IMR-90 (cell line): ENCODE measurements at regions not wholly inside any gene's neighbourhood (a gene's known extent, or its start where the extent isn't known, plus 50 kb on each side); places are given as distances from the start of the nearest gene placed in this dataset.

Experiments
- ATAC-seq: fragments of 200-7000 bp; cut with Tn5 transposase; 2 replicates; pipeline ENCODE4 v1.9.1; 2020; ENCODE audit warnings: low read depth, mild to moderate bottlenecking, moderate library complexity
- BruUV-seq: library from RNA; stranded (reverse); fragments of 400-500 nt; replicated peaks from 2 replicates; lab custom pipeline; 2021; lab: Mats Ljungman, UMichigan
- CTCF ChIA-PET: fragments of 300-600 bp; formaldehyde crosslinking; extraction: SDS; loops from one replicate; lab custom pipeline; 2021; ENCODE audit warnings: antibody characterized with exemption; lab: Yijun Ruan, JAX
- POLR2A ChIA-PET: fragments of 300-600 bp; sonication (Branson Sonifier 250); formaldehyde crosslinking; loops from one replicate; lab custom pipeline; 2022; ENCODE audit warnings: antibody characterized with exemption; ENCODE audit not compliant: unreplicated experiment; lab: Charles Lee
- DNase-seq: peaks from one replicate; pipeline ENCODE4 v3.0.0; 2013
- H2AFZ ChIP-seq: replicated peaks from 2 replicates; pipeline ENCODE3; 2013; ENCODE audit warnings: low read length, mild to moderate bottlenecking; ENCODE audit not compliant: poor library complexity
- H2AK5ac ChIP-seq: 2 replicates; pipeline ENCODE4 v1.6.1; 2013; ENCODE audit warnings: low read depth, low read length, inconsistent platforms
- H2AK9ac ChIP-seq: replicated peaks from 2 replicates; pipeline ENCODE3; 2013; ENCODE audit warnings: mild to moderate bottlenecking, low read depth, low read length, moderate library complexity; ENCODE audit not compliant: poor library complexity
- H2BK120ac ChIP-seq: 2 replicates; pipeline ENCODE4 v1.6.1; 2013; ENCODE audit warnings: low read depth, low read length, inconsistent platforms
- H2BK15ac ChIP-seq: 3 replicates; pipeline ENCODE4 v1.6.1; 2013; ENCODE audit warnings: low read depth, low read length, inconsistent platforms
- H2BK20ac ChIP-seq: 2 replicates; pipeline ENCODE4 v1.6.1; 2013; ENCODE audit warnings: low read depth, mild to moderate bottlenecking, inconsistent platforms, low read length, moderate library complexity
- H2BK5ac ChIP-seq: 2 replicates; pipeline ENCODE4 v1.6.1; 2013; ENCODE audit warnings: mild to moderate bottlenecking, low read depth, low read length, inconsistent platforms; ENCODE audit not compliant: poor library complexity, severe bottlenecking
- H3K14ac ChIP-seq: replicated peaks from 2 replicates; pipeline ENCODE4 v1.6.1; 2013; ENCODE audit warnings: low read depth, low read length, inconsistent platforms
- H3K18ac ChIP-seq: 2 replicates; pipeline ENCODE4 v1.6.1; 2013; ENCODE audit warnings: low read depth, low read length, control low read depth
- H3K23ac ChIP-seq: 2 replicates; pipeline ENCODE4 v1.6.1; 2013; ENCODE audit warnings: low read depth, low read length, inconsistent platforms
- H3K27ac ChIP-seq: 2 replicates; pipeline ENCODE4 v1.5.1; 2013; ENCODE audit warnings: mild to moderate bottlenecking, control low read depth, low read length; ENCODE audit not compliant: insufficient read depth
- H3K27me3 ChIP-seq: 2 replicates; pipeline ENCODE4 v1.6.1; 2013; ENCODE audit warnings: low read length; ENCODE audit not compliant: control insufficient read depth, insufficient read depth
- H3K36me3 ChIP-seq: 2 replicates; pipeline ENCODE4 v1.6.1; 2013; ENCODE audit warnings: low read length, mixed read lengths; ENCODE audit not compliant: control insufficient read depth, insufficient read depth
- H3K4ac ChIP-seq: 2 replicates; pipeline ENCODE4 v1.6.1; 2013; ENCODE audit warnings: low read depth, low read length, inconsistent platforms
- H3K4me1 ChIP-seq: 2 replicates; pipeline ENCODE4 v1.6.1; 2013; ENCODE audit warnings: low read length, mixed read lengths; ENCODE audit not compliant: control insufficient read depth, insufficient read depth
- H3K4me2 ChIP-seq: 2 replicates; pipeline ENCODE4 v1.6.1; 2013; ENCODE audit warnings: low read depth, mild to moderate bottlenecking, control low read depth, low read length, moderate library complexity
- H3K4me3 ChIP-seq: 2 replicates; pipeline ENCODE4 v1.5.1; 2013; ENCODE audit warnings: low read depth, mild to moderate bottlenecking, control low read depth, low read length, moderate library complexity; ENCODE audit not compliant: insufficient read depth
- H3K56ac ChIP-seq: 2 replicates; pipeline ENCODE4 v1.6.1; 2013; ENCODE audit warnings: low read length, inconsistent platforms; ENCODE audit not compliant: insufficient read depth; ENCODE audit errors: extremely low read depth
- H3K79me1 ChIP-seq, 2 experiments: 2 replicates each; pipeline ENCODE4 v1.6.1; 2013; ENCODE audit warnings: low read length in 2 of 2, inconsistent platforms in 1 of 2, low read depth in 1 of 2
- H3K9ac ChIP-seq: 2 replicates; pipeline ENCODE4 v1.6.1; 2013; ENCODE audit warnings: low read depth, low read length, control low read depth
- H3K9me1 ChIP-seq: 2 replicates; pipeline ENCODE4 v1.6.1; 2013; ENCODE audit warnings: low read length, inconsistent platforms; ENCODE audit not compliant: insufficient read depth
- H3K9me3 ChIP-seq: 2 replicates; pipeline ENCODE4 v1.6.1; 2013; ENCODE audit warnings: low read length; ENCODE audit not compliant: control insufficient read depth, insufficient read depth
- H4K20me1 ChIP-seq: 2 replicates; pipeline ENCODE4 v1.6.1; 2013; ENCODE audit warnings: low read length, inconsistent platforms; ENCODE audit not compliant: insufficient read depth
- H4K5ac ChIP-seq: 2 replicates; pipeline ENCODE4 v1.6.1; 2013; ENCODE audit warnings: mild to moderate bottlenecking, low read depth, low read length, control low read depth
- H4K8ac ChIP-seq, 2 experiments: 2 replicates each; pipeline ENCODE4 v1.6.1; 2013; ENCODE audit warnings: low read depth in 2 of 2, low read length in 2 of 2, control low read depth in 1 of 2, inconsistent platforms in 1 of 2
- H4K91ac ChIP-seq: 2 replicates; pipeline ENCODE4 v1.6.1; 2013; ENCODE audit warnings: low read depth, low read length, inconsistent platforms; ENCODE audit not compliant: insufficient read depth
- BHLHE40 ChIP-seq: fragments of 150-350 bp; IDR thresholded peaks from 2 replicates; pipeline ENCODE4 v1.6.1; 2016; ENCODE audit warnings: mild to moderate bottlenecking, low read depth, low read length
- MXI1 ChIP-seq: IDR thresholded peaks from 2 replicates; pipeline ENCODE4 v1.6.1; 2012; ENCODE audit warnings: low read depth, mild to moderate bottlenecking, low read length, moderate library complexity, borderline replicate concordance
- WGBS, 2 experiments: methylation state at CpG; one replicate each; pipeline versions ENCODE4 v1.1.5 to v1.1.7; 2013; ENCODE audit warnings: missing lambda C conversion rate in 2 of 2; ENCODE audit not compliant: insufficient read length in 1 of 2; ENCODE audit errors: extremely low coverage in 2 of 2; 5-methylcytosine and 5-hydroxymethylcytosine counted together
- dilution Hi-C: fragments of 300-500 bp; cut with HindIII; formaldehyde crosslinking; loops from one replicate; pipeline ENCODE4 v1.14.3; 2018; ENCODE audit warnings: low sequenced_read_pairs; ENCODE audit not compliant: unreplicated experiment
- in situ Hi-C: fragments of 300-500 bp; cut with MboI; formaldehyde crosslinking; loops from 3 replicates; pipeline ENCODE4 v1.14.3; 2019; ENCODE audit warnings: low sequenced_read_pairs, inconsistent platforms, mixed read lengths
- intact Hi-C: fragments of 100-400 bp; cut with micrococcal nuclease; formaldehyde crosslinking; loops from 2 replicates; pipeline ENCODE4 v1.10.0; 2022

DNA sequence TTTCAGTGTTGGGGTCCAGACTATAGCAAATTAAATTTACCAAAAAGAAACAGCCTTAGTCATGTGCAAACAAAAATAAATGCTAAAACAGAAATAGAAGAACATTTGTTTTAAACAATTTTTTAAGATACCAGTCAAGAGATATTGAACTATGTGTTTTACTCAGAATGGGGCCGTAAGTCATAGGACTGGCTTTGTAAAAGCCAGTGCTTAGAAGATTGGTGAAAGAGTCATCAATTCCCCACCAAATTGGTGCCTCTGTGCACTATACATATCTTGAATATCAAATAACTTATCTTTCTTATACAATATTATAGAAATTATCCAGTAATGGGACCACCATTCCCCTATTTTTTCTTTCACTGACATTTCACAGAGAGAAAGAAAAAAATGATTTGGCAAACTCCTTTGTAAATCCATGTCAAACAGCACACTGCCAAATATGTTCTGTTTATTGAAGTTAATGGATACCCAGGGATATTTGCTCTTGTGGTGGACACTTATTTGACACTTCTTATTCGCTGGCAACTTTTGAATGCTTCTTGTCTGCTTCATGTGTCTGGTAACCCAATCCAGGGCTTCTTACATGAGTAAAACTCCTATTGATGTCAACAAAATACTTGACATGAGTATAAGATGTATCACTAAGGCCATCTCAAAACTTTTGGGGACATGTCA is 145.7 kb upstream of the PKN2 start:
- Histone ChIP-seq H3K9ac (no peak overlapping the region), H4K20me1 (no peaks in the 10 kb centered on the region), H3K27ac (no peak overlapping the region), H2AK9ac (no peak overlapping the region), H3K18ac (no peak overlapping the region), H3K4me1 (no peaks in the 10 kb centered on the region), H3K23ac (no peak overlapping the region), H3K4me3 (no peak overlapping the region), H3K4me2 (no peak overlapping the region), H3K79me1 (no peaks in the 10 kb centered on the region), H2BK15ac (no peak overlapping the region), H2AK5ac (no peak overlapping the region), H3K36me3 (no peaks in the 10 kb centered on the region), H3K9me3 (no peaks in the 10 kb centered on the region), H4K91ac (no peak overlapping the region), H3K9me1 (no peaks in the 10 kb centered on the region), H2BK5ac (no peak overlapping the region), H2BK120ac (no peak overlapping the region), H3K4ac (no peak overlapping the region), H2BK20ac (no peak overlapping the region), H4K8ac (no peak overlapping the region), H4K5ac (no peak overlapping the region), H3K14ac (no peak overlapping the region), H3K27me3 (no peaks in the 10 kb centered on the region), H3K56ac (no peak overlapping the region), H2AFZ (no peak overlapping the region)
- intact Hi-C loops (no loop called here), dilution Hi-C loops (no loop called here), in situ Hi-C loops (no loop called here)
- BruUV-seq, result no TSS peak
- ChIA-PET CTCF (no interaction called here), POLR2A (no interaction called here)
- WGBS, 2 experiments, result no CpG with 5 or more reads among the region's 2 CpGs
- TF ChIP-seq MXI1 (no peak), BHLHE40 (no peak)
- DNase-seq, result no peak
- ATAC-seq, result no peak
